ENCODE measurements at regions not wholly inside any gene's neighbourhood (a gene's known extent, or its start where the extent isn't known, plus 50 kb on each side); places are given as distances from the start of the nearest gene placed in this dataset.

DNA sequence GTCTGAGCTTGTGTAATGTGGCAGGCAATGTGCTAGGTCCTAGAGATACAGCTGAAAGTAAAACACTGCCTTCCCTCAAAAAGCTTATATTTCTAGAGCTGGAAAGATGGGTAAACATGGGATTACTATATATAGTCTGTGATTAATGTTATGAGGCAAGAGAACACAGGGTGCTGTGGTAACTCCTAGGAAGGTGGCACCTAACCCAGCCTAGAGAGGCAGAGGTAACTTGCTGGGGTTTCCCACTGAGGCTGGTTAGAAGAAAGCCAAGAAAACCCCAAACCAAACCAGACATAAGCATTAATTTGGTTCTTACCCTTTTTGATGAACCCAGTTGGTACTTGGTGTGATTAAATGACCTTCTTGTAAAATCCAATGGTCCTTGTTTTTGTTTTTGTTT is 315.0 kb downstream of the PPP1R2C start:
- no peaks in the 10 kb centered on the region for H3K9me3 ChIP-seq (ENCODE audit: control insufficient read depth in 2 of 3, insufficient read depth in 1 of 3, low read length in 3 of 3)
- FAIRE-seq (no peak), DNase-seq (no peak)
- no peak overlapping the region for H3K9ac ChIP-seq (ENCODE audit: low read length in 3 of 3)
- TF ChIP-seq, protein P1, sequence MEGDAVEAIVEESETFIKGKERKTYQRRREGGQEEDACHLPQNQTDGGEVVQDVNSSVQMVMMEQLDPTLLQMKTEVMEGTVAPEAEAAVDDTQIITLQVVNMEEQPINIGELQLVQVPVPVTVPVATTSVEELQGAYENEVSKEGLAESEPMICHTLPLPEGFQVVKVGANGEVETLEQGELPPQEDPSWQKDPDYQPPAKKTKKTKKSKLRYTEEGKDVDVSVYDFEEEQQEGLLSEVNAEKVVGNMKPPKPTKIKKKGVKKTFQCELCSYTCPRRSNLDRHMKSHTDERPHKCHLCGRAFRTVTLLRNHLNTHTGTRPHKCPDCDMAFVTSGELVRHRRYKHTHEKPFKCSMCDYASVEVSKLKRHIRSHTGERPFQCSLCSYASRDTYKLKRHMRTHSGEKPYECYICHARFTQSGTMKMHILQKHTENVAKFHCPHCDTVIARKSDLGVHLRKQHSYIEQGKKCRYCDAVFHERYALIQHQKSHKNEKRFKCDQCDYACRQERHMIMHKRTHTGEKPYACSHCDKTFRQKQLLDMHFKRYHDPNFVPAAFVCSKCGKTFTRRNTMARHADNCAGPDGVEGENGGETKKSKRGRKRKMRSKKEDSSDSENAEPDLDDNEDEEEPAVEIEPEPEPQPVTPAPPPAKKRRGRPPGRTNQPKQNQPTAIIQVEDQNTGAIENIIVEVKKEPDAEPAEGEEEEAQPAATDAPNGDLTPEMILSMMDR (IDR thresholded peaks at IDR 0.05; ENCODE audit: borderline replicate concordance, extremely low read depth, insufficient read depth), result no peak
- no peaks in the 10 kb centered on the region for H3K36me3 ChIP-seq (ENCODE audit: control insufficient read depth in 2 of 3, insufficient read depth in 3 of 3, low read length in 3 of 3)
- intact Hi-C loops (cut with DNase I), result no loop called here
- no peaks in the 10 kb centered on the region for H3K4me1 ChIP-seq (ENCODE audit: control insufficient read depth in 2 of 3, insufficient read depth in 2 of 3, low read depth in 1 of 3, low read length in 3 of 3)
- H3K27me3 ChIP-seq (ENCODE audit: control insufficient read depth, insufficient read depth, low read length), result no peaks in the 10 kb centered on the region
- no peak overlapping the region for H3K4me3 ChIP-seq (ENCODE audit: low read length in 3 of 3)
- no peak overlapping the region for H3K27ac ChIP-seq (ENCODE audit: low read depth in 2 of 2, low read length in 2 of 2)

DNA sequence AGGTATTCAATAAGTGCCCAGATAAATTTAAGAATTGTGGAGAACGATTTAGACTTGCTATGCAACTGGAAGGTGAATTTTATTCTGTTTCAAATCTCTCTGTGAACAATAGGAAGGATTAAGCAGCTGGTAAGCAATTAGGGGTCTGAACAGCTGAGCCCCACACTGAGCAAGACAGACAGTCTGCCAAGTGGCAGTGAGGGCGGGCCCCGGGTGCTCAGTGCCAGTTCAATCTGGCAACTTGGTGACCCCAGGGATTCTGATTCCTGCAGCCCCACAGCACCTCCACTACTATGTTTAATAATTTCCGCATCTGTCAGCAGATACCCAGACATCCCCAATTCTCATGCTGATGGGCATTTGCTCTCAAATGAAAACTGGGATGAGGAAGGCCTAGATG is 317.3 kb downstream of the PPP1R2C start:
- FAIRE-seq, result no peak
- Histone ChIP-seq H3K9me3 (ENCODE audit: control insufficient read depth in 2 of 3, insufficient read depth in 1 of 3, low read length in 3 of 3) (no peaks in the 10 kb centered on the region), H3K36me3 (ENCODE audit: control insufficient read depth in 2 of 3, insufficient read depth in 3 of 3, low read length in 3 of 3) (no peaks in the 10 kb centered on the region), H3K27ac (ENCODE audit: low read depth in 2 of 2, low read length in 2 of 2) (no peak overlapping the region), H3K27me3 (ENCODE audit: control insufficient read depth, insufficient read depth, low read length) (no peaks in the 10 kb centered on the region), H3K4me3 (ENCODE audit: low read length in 3 of 3) (no peak overlapping the region), H3K9ac (ENCODE audit: low read length in 3 of 3) (no peak overlapping the region), H3K4me1 (ENCODE audit: control insufficient read depth in 2 of 3, insufficient read depth in 2 of 3, low read depth in 1 of 3, low read length in 3 of 3) (no peaks in the 10 kb centered on the region)
- TF ChIP-seq, protein P1 (IDR thresholded peaks at IDR 0.05; ENCODE audit: borderline replicate concordance, extremely low read depth, insufficient read depth), result no peak
- intact Hi-C loops (cut with DNase I), result no loop called here
- DNase-seq, result no peak

DNA sequence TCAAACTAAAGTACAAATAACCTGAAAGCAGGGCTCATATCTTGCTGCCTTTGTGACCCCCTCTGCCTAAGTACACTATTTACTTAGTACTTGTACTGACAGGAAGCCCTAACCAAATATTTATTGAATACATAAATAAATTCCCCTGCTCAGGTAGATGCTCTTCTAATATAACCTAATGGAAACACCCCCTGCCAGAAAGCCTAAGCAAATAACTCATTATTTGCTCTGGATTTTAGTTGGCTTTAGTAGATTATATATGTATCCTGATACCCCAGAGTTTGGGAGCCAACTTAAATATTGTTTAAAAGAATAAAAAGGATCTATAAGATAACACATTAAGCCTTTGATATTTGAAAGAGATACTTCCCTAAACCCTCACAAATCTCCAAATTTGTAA is 318.2 kb downstream of the PPP1R2C start:
- no peaks in the 10 kb centered on the region for H3K36me3 ChIP-seq (ENCODE audit: control insufficient read depth in 2 of 3, insufficient read depth in 3 of 3, low read length in 3 of 3)
- TF ChIP-seq, protein P1 (IDR thresholded peaks at IDR 0.05; ENCODE audit: borderline replicate concordance, extremely low read depth, insufficient read depth), result no peak
- no peak overlapping the region for H3K27ac ChIP-seq (ENCODE audit: low read depth in 2 of 2, low read length in 2 of 2)
- H3K27me3 ChIP-seq (ENCODE audit: control insufficient read depth, insufficient read depth, low read length), result no peaks in the 10 kb centered on the region
- H3K9ac ChIP-seq (ENCODE audit: low read length in 3 of 3), result no peak overlapping the region
- no peaks in the 10 kb centered on the region for H3K9me3 ChIP-seq (ENCODE audit: control insufficient read depth in 2 of 3, insufficient read depth in 1 of 3, low read length in 3 of 3)
- no peak for DNase-seq
- H3K4me1 ChIP-seq (ENCODE audit: control insufficient read depth in 2 of 3, insufficient read depth in 2 of 3, low read depth in 1 of 3, low read length in 3 of 3), result no peaks in the 10 kb centered on the region
- no peak for FAIRE-seq
- no peak overlapping the region for H3K4me3 ChIP-seq (ENCODE audit: low read length in 3 of 3)
- intact Hi-C loops (cut with DNase I), result no loop called here

DNA sequence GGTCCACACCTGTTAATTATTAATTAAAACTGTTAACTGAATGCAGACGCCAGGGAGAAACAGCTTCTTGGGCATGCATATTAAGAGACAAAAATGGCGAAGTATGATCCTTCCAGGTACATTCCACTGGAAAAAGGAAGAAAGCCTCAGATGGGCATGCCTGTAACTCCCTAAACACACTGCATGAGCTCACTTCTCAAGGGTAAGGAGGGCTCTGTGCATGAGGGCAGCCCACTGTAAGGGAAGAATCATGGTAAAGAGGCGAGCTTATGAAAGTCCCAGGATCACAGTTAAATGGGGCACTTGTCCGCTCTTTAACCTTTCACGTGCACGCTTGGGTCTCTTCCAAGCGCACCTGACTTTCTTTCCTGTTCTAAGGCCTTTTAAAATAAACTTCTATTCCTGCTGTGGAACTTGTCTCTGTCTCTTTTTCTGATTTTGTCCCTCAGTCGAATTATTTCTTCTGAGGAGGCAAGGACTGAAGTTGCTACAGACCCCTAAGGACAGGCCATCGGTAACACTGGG is 321.7 kb downstream of the PPP1R2C start:
- TF ChIP-seq, protein P1 (IDR thresholded peaks at IDR 0.05; ENCODE audit: borderline replicate concordance, extremely low read depth, insufficient read depth), result no peak
- intact Hi-C loops (cut with DNase I), result no loop called here
- DNase-seq (peak in 2 of 5 donors; percentile 5 to 31), FAIRE-seq (no peak)
- Histone ChIP-seq H3K4me3 (ENCODE audit: low read length in 3 of 3) (peak overlapping the region in 2 of 3 donors; percentile 5 to 48), H3K36me3 (ENCODE audit: control insufficient read depth in 2 of 3, insufficient read depth in 3 of 3, low read length in 3 of 3) (no peaks in the 10 kb centered on the region), H3K27ac (ENCODE audit: low read depth in 2 of 2, low read length in 2 of 2) (peak overlapping the region; percentile 0 to 43), H3K9me3 (ENCODE audit: control insufficient read depth in 2 of 3, insufficient read depth in 1 of 3, low read length in 3 of 3) (no peaks in the 10 kb centered on the region), H3K9ac (ENCODE audit: low read length in 3 of 3) (peak overlapping the region in 1 of 3 donors; percentile 34), H3K4me1 (ENCODE audit: control insufficient read depth in 2 of 3, insufficient read depth in 2 of 3, low read depth in 1 of 3, low read length in 3 of 3) (no peaks in the 10 kb centered on the region), H3K27me3 (ENCODE audit: control insufficient read depth, insufficient read depth, low read length) (no peaks in the 10 kb centered on the region)
